ENCODE measurements at regions not wholly inside any gene's neighbourhood (a gene's known extent, or its start where the extent isn't known, plus 50 kb on each side); places are given as distances from the start of the nearest gene placed in this dataset.

GRCh38 chr2:47226132-47226922 lies 50.0 kb upstream of the CALM2 start:
- FAIRE-seq (no peak), DNase-seq (ENCODE audit: insufficient read length, low spot score) (no peak)
- no peak for TF ChIP-seq POLR2A (IDR thresholded peaks at IDR 0.05; ENCODE audit: low read depth, low read length)

Measured in H54 (cell line).